ENCODE measurements at regions not wholly inside any gene's neighbourhood (a gene's known extent, or its start where the extent isn't known, plus 50 kb on each side); places are given as distances from the start of the nearest gene placed in this dataset.

DNA sequence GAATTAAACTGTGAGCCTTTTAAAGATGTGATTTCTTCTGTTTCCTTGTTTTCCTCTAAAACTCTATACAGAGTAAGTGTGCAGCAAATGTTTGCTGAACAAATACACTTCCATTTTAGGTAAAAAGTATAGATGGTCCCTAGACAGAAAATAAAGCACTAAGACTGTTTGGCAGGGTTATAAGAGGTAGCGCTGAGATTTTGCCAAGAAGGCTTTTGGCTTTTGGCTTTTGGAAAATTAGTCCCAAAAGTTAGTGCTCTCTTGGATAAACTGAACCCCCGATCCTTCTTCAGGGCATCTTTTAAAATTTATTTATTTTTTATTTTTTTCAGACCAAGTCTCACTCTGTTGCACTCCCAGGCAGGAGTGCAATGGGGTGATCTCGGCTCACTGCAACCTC lies 175.7 kb upstream of the NRP1 start:
- H2BK15ac ChIP-seq (ENCODE audit: low read length), result 0 out of 2 replicates have a peak overlapping the region, but pooled peaks have one; percentile 23
- no peaks in the 10 kb centered on the region for H4K20me1 ChIP-seq (replicated peaks in 1 of 2; ENCODE audit: control insufficient read depth in 1 of 2, insufficient read depth in 2 of 2, low read length in 2 of 2)
- no peak overlapping the region for H2AK5ac ChIP-seq (ENCODE audit: low read depth, low read length)
- peaks cover 0 to 8% (median 3%) of the 10 kb centered on the region in 4 experiments; a peak in 3 of 7 replicates for H3K4me1 ChIP-seq (replicated peaks in 1 of 4; ENCODE audit: control insufficient read depth in 3 of 4, insufficient read depth in 4 of 4, low read length in 3 of 4)
- no peak overlapping the region for H2BK120ac ChIP-seq (replicated peaks; ENCODE audit: low read depth, low read length)
- DNase-seq (ENCODE audit: low read depth in 1 of 2, low spot score in 2 of 2), result no peak
- no peak overlapping the region for H3K4me3 ChIP-seq (ENCODE audit: extremely low read depth in 1 of 4, insufficient read depth in 2 of 4, low read depth in 3 of 4, low read length in 4 of 4)
- H3K36me3 ChIP-seq (ENCODE audit: control insufficient read depth in 2 of 4, insufficient read depth in 4 of 4, low read length in 3 of 4), result no peaks in the 10 kb centered on the region
- H2BK12ac ChIP-seq (ENCODE audit: low read depth, low read length), result no peak overlapping the region
- no peak overlapping the region for H3K9ac ChIP-seq (replicated peaks in 1 of 4; ENCODE audit: extremely low read depth in 1 of 4, low read depth in 3 of 4, low read length in 3 of 4)
- H4K8ac ChIP-seq (ENCODE audit: extremely low read depth, insufficient read depth, low read length), result no peak overlapping the region
- H3K23ac ChIP-seq (ENCODE audit: insufficient read length), result no peak overlapping the region
- no peak for TF ChIP-seq PHF8 (conservative IDR thresholded peaks at IDR 0.05; ENCODE audit: low read depth, low read length)
- no peak for TF ChIP-seq CBX5 (IDR thresholded peaks at IDR 0.05; ENCODE audit: low read depth, low read length)
- no peak for TF ChIP-seq JUN (IDR thresholded peaks at IDR 0.05; ENCODE audit: low read depth, low read length)
- no peak for TF ChIP-seq TAF1 (IDR thresholded peaks at IDR 0.05; ENCODE audit: low read depth, low read length)
- TF ChIP-seq BRCA1 (IDR thresholded peaks at IDR 0.05; ENCODE audit: low read depth, low read length), result no peak
- TF ChIP-seq YY1 (IDR thresholded peaks at IDR 0.05; ENCODE audit: low read depth, low read length), result no peak
- TF ChIP-seq, protein P1, sequence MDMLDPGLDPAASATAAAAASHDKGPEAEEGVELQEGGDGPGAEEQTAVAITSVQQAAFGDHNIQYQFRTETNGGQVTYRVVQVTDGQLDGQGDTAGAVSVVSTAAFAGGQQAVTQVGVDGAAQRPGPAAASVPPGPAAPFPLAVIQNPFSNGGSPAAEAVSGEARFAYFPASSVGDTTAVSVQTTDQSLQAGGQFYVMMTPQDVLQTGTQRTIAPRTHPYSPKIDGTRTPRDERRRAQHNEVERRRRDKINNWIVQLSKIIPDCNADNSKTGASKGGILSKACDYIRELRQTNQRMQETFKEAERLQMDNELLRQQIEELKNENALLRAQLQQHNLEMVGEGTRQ (IDR thresholded peaks at IDR 0.05; ENCODE audit: low read length), result no peak
- TF ChIP-seq, protein P2, sequence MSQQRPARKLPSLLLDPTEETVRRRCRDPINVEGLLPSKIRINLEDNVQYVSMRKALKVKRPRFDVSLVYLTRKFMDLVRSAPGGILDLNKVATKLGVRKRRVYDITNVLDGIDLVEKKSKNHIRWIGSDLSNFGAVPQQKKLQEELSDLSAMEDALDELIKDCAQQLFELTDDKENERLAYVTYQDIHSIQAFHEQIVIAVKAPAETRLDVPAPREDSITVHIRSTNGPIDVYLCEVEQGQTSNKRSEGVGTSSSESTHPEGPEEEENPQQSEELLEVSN (IDR thresholded peaks at IDR 0.05), result no peak
- no peak for TF ChIP-seq GTF2F1 (IDR thresholded peaks at IDR 0.05; ENCODE audit: borderline replicate concordance, low read depth, low read length)
- no peak for TF ChIP-seq CHD2 (IDR thresholded peaks at IDR 0.05; ENCODE audit: low read length)
- no peak for TF ChIP-seq ZNF274 (IDR thresholded peaks at IDR 0.05; ENCODE audit: borderline replicate concordance, extremely low read depth, low read length)
- POLR2A ChIA-PET (ENCODE audit: partially characterized antibody), result no interaction called here
- H4K5ac ChIP-seq (ENCODE audit: insufficient read length, low read depth, low read length), result no peak overlapping the region
- H3K27ac ChIP-seq (ENCODE audit: low read depth, low read length), result no peak overlapping the region
- H3K27me3 ChIP-seq (replicated peaks in 1 of 4; ENCODE audit: control insufficient read depth in 3 of 4, extremely low read depth in 1 of 4, insufficient read depth in 3 of 4, low read length in 3 of 4), result no peaks in the 10 kb centered on the region
- H3K14ac ChIP-seq (ENCODE audit: insufficient read length), result no peak overlapping the region
- H4K91ac ChIP-seq (replicated peaks; ENCODE audit: insufficient read length, low read length), result no peak overlapping the region
- no peak overlapping the region for H3K56ac ChIP-seq (replicated peaks; ENCODE audit: insufficient read length, low read depth, low read length)
- H3K4me2 ChIP-seq (ENCODE audit: insufficient read depth in 1 of 2, low read depth in 2 of 2, low read length in 2 of 2), result no peak overlapping the region
- FAIRE-seq, result no peak
- H3K18ac ChIP-seq (ENCODE audit: extremely low read depth, low read length), result no peak overlapping the region
- no peak overlapping the region for H3K4ac ChIP-seq (replicated peaks; ENCODE audit: insufficient read length, low read depth, low read length)
- 92% methylated on average over 3 of the region's 3 CpGs; no CpG with 5 or more reads in 1 of the 2 experiments for WGBS, 2 experiments (ENCODE audit: extremely low coverage in 1 of 2, insufficient coverage in 1 of 2, insufficient read length in 1 of 2, insufficient replicate concordance in 2 of 2, low coverage in 1 of 2, low lambda C conversion rate in 2 of 2, missing lambda C conversion rate in 1 of 2)
- no peaks in the 10 kb centered on the region for H3K79me2 ChIP-seq (ENCODE audit: control insufficient read depth in 1 of 2, insufficient read depth in 2 of 2, low read length in 2 of 2)
- H3K23me2 ChIP-seq (ENCODE audit: low read depth, low read length), result no peaks in the 10 kb centered on the region
- H2AFZ ChIP-seq (ENCODE audit: low read length), result no peak overlapping the region; the same call in 1 of the 2 replicates
- CTCF ChIA-PET (ENCODE audit: partially characterized antibody), result no interaction called here
- no peaks in the 10 kb centered on the region for H3K9me3 ChIP-seq (ENCODE audit: insufficient read depth in 2 of 2, low read depth in 1 of 2, low read length in 1 of 2)
- no peak overlapping the region for H2BK20ac ChIP-seq (ENCODE audit: low read length)
- no peaks in the 10 kb centered on the region for H3K79me1 ChIP-seq (ENCODE audit: low read depth, low read length)
- no peak overlapping the region for H2BK5ac ChIP-seq (ENCODE audit: low read depth, low read length)

Data from H1 (cell line).